ENCODE measurements at regions not wholly inside any gene's neighbourhood (a gene's known extent, or its start where the extent isn't known, plus 50 kb on each side); places are given as distances from the start of the nearest gene placed in this dataset.

GRCh38 chr7:112584290-112584689 lies 103.5 kb downstream of the LSMEM1 start:
- TF ChIP-seq CTCF (conservative IDR thresholded peaks at IDR 0.05 in 1 of 2, IDR thresholded peaks at IDR 0.05 in 1 of 2; ENCODE audit: low read depth in 1 of 2, low read length in 2 of 2) (no peak), EZH2 (IDR thresholded peaks at IDR 0.05; ENCODE audit: low read length, missing control alignments) (no peak)

Data from fibroblast of lung (primary cell).